Gastrocnemius medialis (tissue), 4 donors: ENCODE measurements at regions not wholly inside any gene's neighbourhood (a gene's known extent, or its start where the extent isn't known, plus 50 kb on each side); places are given as distances from the start of the nearest gene placed in this dataset.

Experiments
- CTCF ChIP-seq, 5 experiments: fragments of 450-650 bp in 3 of 5; fragments of 200-600 bp in 2 of 5; sonication (generic) in 2 of 5; IDR thresholded peaks in 4 of 5; conservative IDR thresholded peaks in 1 of 5; 1 replicate in 4 of 5; 2 replicates in 1 of 5; pipeline ENCODE4 v1.5.1; 2016 to 2019; ENCODE audit warnings: antibody characterized with exemption in 5 of 5, mild to moderate bottlenecking in 3 of 5, moderate library complexity in 3 of 5
- POLR2A ChIP-seq, 2 donors: fragments of 450-650 bp; IDR thresholded peaks; one replicate each; pipeline ENCODE4 v1.6.1; 2017; ENCODE audit warnings: antibody characterized with exemption in 2 of 2, mild to moderate bottlenecking in 2 of 2, moderate library complexity in 2 of 2

GRCh38 chr7:114175125-114175524 lies 239.5 kb upstream of the FOXP2 start:
- no peak for TF ChIP-seq CTCF (IDR thresholded peaks at IDR 0.05 in 4 of 5, conservative IDR thresholded peaks at IDR 0.05 in 1 of 5)
- no peak for TF ChIP-seq POLR2A (IDR thresholded peaks at IDR 0.05)
